HepG2 (cell line): ENCODE measurements at regions not wholly inside any gene's neighbourhood (a gene's known extent, or its start where the extent isn't known, plus 50 kb on each side); places are given as distances from the start of the nearest gene placed in this dataset.

Experiments used
- ATAC-seq: fragments of 200-7000 bp; cut with Tn5 transposase; 3 replicates; pipeline ENCODE4 v1.9.1; 2020; ENCODE audit warnings: mild to moderate bottlenecking, moderate library complexity
- BruUV-seq: library from RNA; stranded (reverse); fragments of 400-500 nt; replicated peaks from 2 replicates; lab custom pipeline; 2021; lab: Mats Ljungman, UMichigan
- CTCF ChIA-PET: fragments of 300-600 bp; formaldehyde crosslinking; extraction: SDS; loops from one replicate; lab custom pipeline; 2021; ENCODE audit warnings: low total read pairs, inconsistent platforms, low intra/inter-chr PET ratio; lab: Yijun Ruan, JAX
- POLR2A ChIA-PET: fragments of 350-600 bp; sonication (Branson Sonifier 250); formaldehyde crosslinking; loops from one replicate; lab custom pipeline; 2020; ENCODE audit warnings: antibody characterized with exemption, inconsistent platforms; lab: Yijun Ruan, JAX
- DNase-seq: peaks from one replicate; pipeline ENCODE4 v3.0.0-alpha.2; 2015; ENCODE audit warnings: low spot score
- FAIRE-seq: peaks from 3 replicates; lab custom pipeline; 2011; peaks lifted over from hg19 to GRCh38; lab: Jason Lieb, UNC
- H2AFZ ChIP-seq: one replicate; pipeline ENCODE4 v1.6.1; 2011; ENCODE audit warnings: low read length, inconsistent platforms
- H3K27ac ChIP-seq: fragments of 300-600 bp; 3 replicates; pipeline ENCODE4 v1.8.0; 2011; ENCODE audit warnings: mixed run types, mild to moderate bottlenecking, mixed read lengths, low read length, inconsistent platforms; ENCODE audit not compliant: insufficient read depth; ENCODE audit errors: extremely low read length
- H3K27me3 ChIP-seq, 2 experiments: fragments of 200-600 bp in 1 of 2; 2 replicates in 1 of 2; 3 replicates in 1 of 2; pipeline versions ENCODE4 v1.6.0 to v1.8.0; 2011; ENCODE audit warnings: low read length in 2 of 2, mild to moderate bottlenecking in 2 of 2, moderate library complexity in 2 of 2, inconsistent platforms in 1 of 2; ENCODE audit not compliant: insufficient read depth in 2 of 2, control insufficient read depth in 1 of 2
- H3K36me3 ChIP-seq, 2 experiments: fragments of 200-600 bp in 1 of 2; replicated peaks in 1 of 2; 2 replicates in 1 of 2; 3 replicates in 1 of 2; pipeline versions ENCODE4 v1.5.1 to v1.8.0; 2011; ENCODE audit warnings: low read length in 2 of 2, inconsistent platforms in 1 of 2; ENCODE audit not compliant: insufficient read depth in 2 of 2, control insufficient read depth in 1 of 2
- H3K4me1 ChIP-seq: 2 replicates; pipeline ENCODE4 v1.5.1; 2012; ENCODE audit warnings: low read length, inconsistent platforms; ENCODE audit not compliant: insufficient read depth
- H3K4me2 ChIP-seq: 2 replicates; pipeline ENCODE4 v1.6.0; 2011; ENCODE audit warnings: low read depth, low read length, inconsistent platforms
- H3K4me3 ChIP-seq, 3 experiments: fragments of 200-600 bp in 1 of 3; sonication (generic), shearing (Covaris generic) in 1 of 3; replicated peaks in 1 of 3; 2 replicates each; pipeline ENCODE4 v1.5.1; 2011 to 2016; ENCODE audit warnings: low read length in 3 of 3, inconsistent platforms in 2 of 3, low read depth in 2 of 3, mild to moderate bottlenecking in 2 of 3, control low read depth in 1 of 3, mixed read lengths in 1 of 3; ENCODE audit not compliant: insufficient read depth in 1 of 3
- H3K79me2 ChIP-seq: one replicate; pipeline ENCODE4 v1.6.1; 2011; ENCODE audit warnings: low read length, inconsistent platforms; ENCODE audit not compliant: insufficient read depth
- H3K9ac ChIP-seq: 2 replicates; pipeline ENCODE4 v1.6.0; 2011; ENCODE audit warnings: mild to moderate bottlenecking, low read depth, low read length, inconsistent platforms; ENCODE audit not compliant: insufficient read depth
- H3K9me3 ChIP-seq: 2 replicates; pipeline ENCODE4 v1.5.1; 2012; ENCODE audit warnings: mild to moderate bottlenecking, low read length
- H4K20me1 ChIP-seq: 2 replicates; pipeline ENCODE4 v1.6.0; 2011; ENCODE audit warnings: inconsistent platforms, mild to moderate bottlenecking, low read length, moderate library complexity; ENCODE audit not compliant: insufficient read depth
- CTCF ChIP-seq: sonication (generic); formaldehyde crosslinking; IDR thresholded peaks from 2 replicates; pipeline ENCODE4 v1.5.0; 2020; ENCODE audit warnings: mild to moderate bottlenecking, missing genetic modification reagents, moderate library complexity
- ESRRA ChIP-seq: sonication (generic); formaldehyde crosslinking; IDR thresholded peaks from 2 replicates; pipeline ENCODE4 v1.5.1; 2020; ENCODE audit warnings: mild to moderate bottlenecking, low read depth, missing genetic modification reagents
- MBNL3 ChIP-seq: fragments of 250-450 bp; sonication (Bioruptor Pico); conservative IDR thresholded peaks from 2 replicates; pipeline ENCODE4 v1.8.0; 2022; ENCODE audit warnings: mild to moderate bottlenecking, inconsistent platforms
- POGZ ChIP-seq: sonication (generic); formaldehyde crosslinking; IDR thresholded peaks from 2 replicates; pipeline ENCODE4 v1.4.0; 2020; ENCODE audit warnings: mild to moderate bottlenecking, missing genetic modification reagents
- STAG1 ChIP-seq: sonication (generic); formaldehyde crosslinking; IDR thresholded peaks from 2 replicates; pipeline ENCODE4 v1.4.0; 2020; ENCODE audit warnings: missing genetic modification reagents
- TEAD3 ChIP-seq: optimal IDR thresholded peaks from 2 replicates; pipeline ENCODE3; 2016; ENCODE audit warnings: borderline replicate concordance
- TEF ChIP-seq: sonication (generic); formaldehyde crosslinking; IDR thresholded peaks from 2 replicates; pipeline ENCODE4 v1.5.0; 2020; ENCODE audit warnings: missing genetic modification reagents
- WGBS: methylation state at CpG from one replicate; pipeline ENCODE4 v1.1.6; 2017; ENCODE audit warnings: low lambda C conversion rate; 5-methylcytosine and 5-hydroxymethylcytosine counted together
- in situ Hi-C: cut with HindIII; loops from 2 replicates; pipeline ENCODE4 v1.10.0; 2017; ENCODE audit warnings: low pct_unique_long_range_greater_than_20kb; ENCODE audit not compliant: extremely low pct_ligation_motif_present
- intact Hi-C: fragments of 100-400 bp; cut with micrococcal nuclease; formaldehyde crosslinking; loops from one replicate; pipeline ENCODE4 v1.10.0; 2022; ENCODE audit not compliant: unreplicated experiment

GRCh38 chr18:22703883-22704585 lies 229.1 kb upstream of the RBBP8 start (continued):
- TF ChIP-seq MBNL3 (CRISPR knock-in tag), result no peak
- TF ChIP-seq POGZ (CRISPR knock-in tag), result no peak
- peak; percentile 99 for TF ChIP-seq TEAD3 (CRISPR knock-in tag)
- TF ChIP-seq CTCF (CRISPR knock-in tag), result peak; percentile 69
- TF ChIP-seq ESRRA (CRISPR knock-in tag), result no peak

DNA sequence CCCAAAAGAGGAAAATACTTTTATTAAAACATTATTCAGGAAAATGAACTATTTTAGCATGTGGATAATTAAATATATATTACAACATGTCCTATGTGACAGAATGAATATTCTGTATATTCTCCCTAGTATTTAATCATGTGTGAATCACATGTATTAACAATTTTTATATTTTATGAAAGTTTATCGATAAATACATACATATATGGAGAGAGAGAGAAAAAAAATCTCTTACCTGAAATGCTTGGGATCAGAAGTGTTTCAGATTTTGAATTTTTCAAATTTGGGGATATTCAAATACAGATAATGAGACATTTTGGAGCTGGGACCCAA lies 228.6 kb upstream of the RBBP8 start:
- Histone ChIP-seq H3K9ac (no peak overlapping the region), H3K4me3 (no peak overlapping the region), H3K9me3 (no peaks in the 10 kb centered on the region), H2AFZ (no peak overlapping the region), H3K4me2 (no peak overlapping the region), H3K27ac (no peak overlapping the region), H3K79me2 (no peaks in the 10 kb centered on the region), H3K27me3 (no peaks in the 10 kb centered on the region), H3K36me3 (no peaks in the 10 kb centered on the region), H4K20me1 (no peaks in the 10 kb centered on the region), H3K4me1 (no peaks in the 10 kb centered on the region)
- ATAC-seq (no peak), FAIRE-seq (no peak), DNase-seq (no peak)
- ChIA-PET POLR2A (no interaction called here), CTCF (no interaction called here)
- WGBS, result 56% methylated on average over 1 of the region's 1 CpG
- intact Hi-C loops, result no loop called here
- TF ChIP-seq TEF (CRISPR knock-in tag) (0 out of 2 replicates have a peak, but pooled peaks have one; percentile 73), STAG1 (CRISPR knock-in tag) (no peak)
- no TSS peak for BruUV-seq
- in situ Hi-C loops, result no loop called here
